Right ventricle myocardium inferior (tissue), 1 donor: ENCODE measurements at regions not wholly inside any gene's neighbourhood (a gene's known extent, or its start where the extent isn't known, plus 50 kb on each side); places are given as distances from the start of the nearest gene placed in this dataset.
"Not testable (repeated sequence)": the region's sequence is repeated elsewhere in the genome, so short reads cannot be mapped to it uniquely, and the experiment has no call there.

ENCODE experiments used
- ATAC-seq: fragments of 200-7000 bp; cut with Tn5 transposase; one replicate; pipeline ENCODE4 v1.9.1; 2020; ENCODE audit warnings: mild to moderate bottlenecking, moderate library complexity
- DNase-seq: peaks from one replicate; pipeline ENCODE4 v3.0.0; 2021; ENCODE audit errors: missing footprints
- intact Hi-C: fragments of 100-400 bp; cut with DNase I; formaldehyde crosslinking; loops from one replicate; pipeline ENCODE4 v1.11.0; 2022
- donor health status: DM: no; HTN: yes; CAD: no; lungs with severe emphysema.

GRCh38 chr4:144799486-144799885 lies 153.5 kb downstream of the HHIP start:
- ATAC-seq (no peak), DNase-seq (no peak)
- intact Hi-C loops = no loop called here

- ATAC-seq = no peak
- no peak for DNase-seq
- intact Hi-C loops = no loop called here
Observed at GRCh38 chr4:144801731-144802130, 155.8 kb downstream of the HHIP start.

- intact Hi-C loops = no loop called here
- DNase-seq = no peak
- no peak for ATAC-seq
Observed at GRCh38 chr4:144808034-144808433, 162.1 kb downstream of the HHIP start.

GRCh38 chr4:144809056-144809640 lies 163.2 kb downstream of the HHIP start:
- DNase-seq = no peak
- intact Hi-C loops = no loop called here
- no peak for ATAC-seq

- DNase-seq (no peak), ATAC-seq (no peak)
- intact Hi-C loops = no loop called here
Observed at GRCh38 chr4:144816668-144817067, 170.7 kb downstream of the HHIP start.

- intact Hi-C loops = no loop called here
- no peak for ATAC-seq
- no peak for DNase-seq
Observed at GRCh38 chr4:144817081-144817480, 171.1 kb downstream of the HHIP start.

GRCh38 chr4:144818136-144818535 lies 172.2 kb downstream of the HHIP start:
- intact Hi-C loops = no loop called here
- ATAC-seq = no peak
- no peak for DNase-seq

GRCh38 chr4:144819591-144819990 lies 173.6 kb downstream of the HHIP start:
- intact Hi-C loops = no loop called here
- DNase-seq (no peak), ATAC-seq (no peak)

- intact Hi-C loops = no loop called here
- no peak for DNase-seq
- ATAC-seq = no peak
Observed at GRCh38 chr4:144820011-144820727, 174.2 kb downstream of the HHIP start.

GRCh38 chr4:144820728-144821085 lies 174.8 kb downstream of the HHIP start:
- intact Hi-C loops = no loop called here
- no peak for DNase-seq
- no peak for ATAC-seq

GRCh38 chr4:144831971-144832370 lies 186.0 kb downstream of the HHIP start:
- DNase-seq = no peak
- no peak for ATAC-seq
- intact Hi-C loops = no loop called here

- intact Hi-C loops = no loop called here
- no peak for ATAC-seq
- no peak for DNase-seq
Observed at GRCh38 chr4:144845411-144845810, 199.5 kb downstream of the HHIP start.

GRCh38 chr4:144851948-144852347 lies 206.0 kb downstream of the HHIP start:
- DNase-seq = no peak
- intact Hi-C loops = no loop called here
- no peak for ATAC-seq

GRCh38 chr4:144861471-144861870 lies 215.5 kb downstream of the HHIP start:
- DNase-seq (no peak), ATAC-seq (no peak)
- intact Hi-C loops = no loop called here

GRCh38 chr4:144862210-144862609 lies 216.3 kb downstream of the HHIP start:
- DNase-seq = no peak
- ATAC-seq = no peak
- intact Hi-C loops = no loop called here

- ATAC-seq, DNase-seq, intact Hi-C loops: not testable (repeated sequence)
Observed at GRCh38 chr4:144864891-144865290, 218.9 kb downstream of the HHIP start.

GRCh38 chr4:144868309-144868708 lies 222.4 kb downstream of the HHIP start:
- ATAC-seq = no peak
- DNase-seq = no peak
- intact Hi-C loops = no loop called here

- DNase-seq (no peak), ATAC-seq (peak; percentile 37)
- intact Hi-C loops = no loop called here
Observed at GRCh38 chr4:144872508-144873225, 225.3 kb downstream of the ANAPC10 start.

GRCh38 chr4:144873226-144873990 lies 224.6 kb downstream of the ANAPC10 start:
- ATAC-seq (no peak), DNase-seq (no peak)
- intact Hi-C loops = no loop called here

GRCh38 chr4:144894573-144894972 lies 203.4 kb downstream of the ANAPC10 start:
- DNase-seq (no peak), ATAC-seq (no peak)
- intact Hi-C loops = no loop called here
